Stomach (tissue), 8 donors: ENCODE measurements at regions not wholly inside any gene's neighbourhood (a gene's known extent, or its start where the extent isn't known, plus 50 kb on each side); places are given as distances from the start of the nearest gene placed in this dataset.

Experiments used
- DNase-seq, 2 donors: peaks; one replicate each; pipeline versions ENCODE4 v3.0.0 to v3.0.0-alpha.2; 2013 to 2019
- H3K27ac ChIP-seq, 5 donors: fragments of 200-600 bp in 4 of 5; sonication (generic) in 4 of 5; one replicate each; pipeline ENCODE4 v1.5.1; 2013 to 2019; ENCODE audit warnings: mild to moderate bottlenecking in 1 of 5, moderate library complexity in 1 of 5
- H3K27me3 ChIP-seq, 3 donors: fragments of 200-600 bp; sonication (generic); one replicate each; pipeline ENCODE4 v1.5.1; 2017 to 2019; ENCODE audit warnings: mixed run types in 1 of 3
- H3K36me3 ChIP-seq, 4 donors: fragments of 200-600 bp; sonication (generic); 1 replicate in 3 of 4; 2 replicates in 1 of 4; pipeline ENCODE4 v1.5.1; 2016 to 2019
- H3K4me1 ChIP-seq, 4 donors: fragments of 200-600 bp; sonication (generic); one replicate each; pipeline ENCODE4 v1.5.1; 2016 to 2019
- H3K4me3 ChIP-seq, 4 donors: fragments of 200-600 bp; sonication (generic) in 3 of 4; one replicate each; pipeline ENCODE4 v1.5.1; 2016 to 2019; ENCODE audit warnings: mild to moderate bottlenecking in 1 of 4
- H3K9me3 ChIP-seq, 4 donors: fragments of 200-600 bp; sonication (generic); one replicate each; pipeline ENCODE4 v1.5.1; 2016 to 2019
- CTCF ChIP-seq, 7 experiments: fragments of 450-650 bp in 4 of 7; fragments of 200-600 bp in 3 of 7; sonication (generic) in 3 of 7; IDR thresholded peaks; one replicate each; pipeline ENCODE4 v1.5.1; 2016 to 2019; ENCODE audit warnings: antibody characterized with exemption in 7 of 7, control low read depth in 2 of 7, mild to moderate bottlenecking in 1 of 7
- EP300 ChIP-seq: sonication (generic); formaldehyde crosslinking; IDR thresholded peaks from one replicate; pipeline ENCODE4 v1.6.1; 2017; ENCODE audit warnings: antibody characterized with exemption
- POLR2A ChIP-seq, 4 donors: fragments of 450-650 bp; IDR thresholded peaks; one replicate each; pipeline ENCODE4 v1.6.1; 2016; ENCODE audit warnings: antibody characterized with exemption in 4 of 4, control low read depth in 2 of 4, mild to moderate bottlenecking in 1 of 4, moderate library complexity in 1 of 4
- POLR2AphosphoS5 ChIP-seq, 3 donors: sonication (generic); formaldehyde crosslinking; IDR thresholded peaks; one replicate each; pipeline ENCODE4 v1.6.1; 2016; ENCODE audit warnings: antibody characterized with exemption in 3 of 3
- WGBS, 5 donors: extraction: QIAGEN DNeasy Blood & Tissue Kit in 3 of 5; methylation state at CpG; one replicate each; pipeline versions ENCODE4 v1.1.5 to v1.1.7; 2013 to 2018; 5-methylcytosine and 5-hydroxymethylcytosine counted together
- intact Hi-C: fragments of 100-400 bp; cut with DNase I; formaldehyde crosslinking; loops from one replicate; pipeline ENCODE4 v1.15.1; 2023; ENCODE audit warnings: low total_unique reads
- donor health status: healthy with polysubstance abuse.
- donor health status: Bipolar disorder and iron deficiency.
- donor health status: healthy.

GRCh38 chrX:98956014-98956413 lies 1454.1 kb downstream of the PCDH19 start:
- intact Hi-C loops, result no loop called here

GRCh38 chrX:98939456-98939855 lies 1470.6 kb downstream of the PCDH19 start:
- intact Hi-C loops, result no loop called here
- Histone ChIP-seq H3K36me3 (no peaks in the 10 kb centered on the region), H3K27ac (no peak overlapping the region), H3K9me3 (no peaks in the 10 kb centered on the region), H3K27me3 (no peaks in the 10 kb centered on the region), H3K4me3 (no peak overlapping the region), H3K4me1 (no peaks in the 10 kb centered on the region)
- no peak for DNase-seq
- WGBS, 5 donors, result 30 to 47% (median 38%) methylated on average over 3 of the region's 3 CpGs
- TF ChIP-seq CTCF (IDR thresholded peaks at IDR 0.05) (no peak), POLR2A (IDR thresholded peaks at IDR 0.05) (no peak), POLR2AphosphoS5 (IDR thresholded peaks at IDR 0.05) (no peak), EP300 (no peak)

More at GRCh38 chrX:98956014-98956413, 1454.1 kb downstream of the PCDH19 start:
- Histone ChIP-seq H3K4me3 (no peak overlapping the region), H3K4me1 (no peaks in the 10 kb centered on the region), H3K27ac (no peak overlapping the region), H3K9me3 (peaks cover 0 to 14% (median 0%) of the 10 kb centered on the region in 4 donors), H3K27me3 (peaks cover 0 to 4% (median 0%) of the 10 kb centered on the region in 3 donors), H3K36me3 (no peaks in the 10 kb centered on the region)
- 30 to 62% (median 51%) methylated on average over 2 of the region's 2 CpGs; no CpG with 5 or more reads in 1 of the 5 donors for WGBS, 5 donors
- DNase-seq, result no peak
- TF ChIP-seq POLR2A (IDR thresholded peaks at IDR 0.05) (no peak), EP300 (no peak), POLR2AphosphoS5 (IDR thresholded peaks at IDR 0.05) (no peak), CTCF (IDR thresholded peaks at IDR 0.05) (no peak)

- no peaks in the 10 kb centered on the region for H3K36me3 ChIP-seq
- H3K4me3 ChIP-seq, result no peak overlapping the region
- intact Hi-C loops, result no loop called here
- no peak for DNase-seq
- WGBS, 5 donors, result 8 to 56% (median 21%) methylated on average over 1 of the region's 1 CpG
- no peak overlapping the region for H3K27ac ChIP-seq
- no peak for TF ChIP-seq CTCF (IDR thresholded peaks at IDR 0.05)
- TF ChIP-seq EP300, result no peak
- no peak for TF ChIP-seq POLR2A (IDR thresholded peaks at IDR 0.05)
- no peak for TF ChIP-seq POLR2AphosphoS5 (IDR thresholded peaks at IDR 0.05)
- H3K9me3 ChIP-seq, result peaks cover 0 to 11% (median under 1%) of the 10 kb centered on the region in 4 donors
- H3K27me3 ChIP-seq, result no peaks in the 10 kb centered on the region
- no peaks in the 10 kb centered on the region for H3K4me1 ChIP-seq
These were observed 1478.9 kb downstream of the PCDH19 start for GRCh38 chrX:98931216-98931615.

- intact Hi-C loops, result no loop called here
- no peaks in the 10 kb centered on the region for H3K36me3 ChIP-seq
- peak in 1 of 2 donors; percentile 4 for DNase-seq
- 38 to 55% (median 52%) methylated on average over 3 of the region's 3 CpGs for WGBS, 5 donors
- peaks cover 0 to 18% (median 3%) of the 10 kb centered on the region in 4 donors for H3K9me3 ChIP-seq
- no peak for TF ChIP-seq CTCF (IDR thresholded peaks at IDR 0.05)
- no peak for TF ChIP-seq EP300
- no peak for TF ChIP-seq POLR2AphosphoS5 (IDR thresholded peaks at IDR 0.05)
- TF ChIP-seq POLR2A (IDR thresholded peaks at IDR 0.05), result no peak
- H3K4me1 ChIP-seq, result no peaks in the 10 kb centered on the region
- H3K27ac ChIP-seq, result no peak overlapping the region
- H3K4me3 ChIP-seq, result no peak overlapping the region
- no peaks in the 10 kb centered on the region for H3K27me3 ChIP-seq
These were observed 1485.6 kb downstream of the PCDH19 start for GRCh38 chrX:98924511-98924910.
